ENCODE measurements at regions not wholly inside any gene's neighbourhood (a gene's known extent, or its start where the extent isn't known, plus 50 kb on each side); places are given as distances from the start of the nearest gene placed in this dataset.
"Not testable (repeated sequence)": the region's sequence is repeated elsewhere in the genome, so short reads cannot be mapped to it uniquely, and the experiment has no call there.

- no peak for DNase-seq
Measured at GRCh38 chr2:175461839-175462238, 280.3 kb upstream of the ATP5MC3 start.

GRCh38 chr2:175457895-175458448 lies 276.5 kb upstream of the ATP5MC3 start:
- DNase-seq = no peak

- DNase-seq = no peak
Measured at GRCh38 chr2:175454953-175455389, 273.5 kb upstream of the ATP5MC3 start.

DNA sequence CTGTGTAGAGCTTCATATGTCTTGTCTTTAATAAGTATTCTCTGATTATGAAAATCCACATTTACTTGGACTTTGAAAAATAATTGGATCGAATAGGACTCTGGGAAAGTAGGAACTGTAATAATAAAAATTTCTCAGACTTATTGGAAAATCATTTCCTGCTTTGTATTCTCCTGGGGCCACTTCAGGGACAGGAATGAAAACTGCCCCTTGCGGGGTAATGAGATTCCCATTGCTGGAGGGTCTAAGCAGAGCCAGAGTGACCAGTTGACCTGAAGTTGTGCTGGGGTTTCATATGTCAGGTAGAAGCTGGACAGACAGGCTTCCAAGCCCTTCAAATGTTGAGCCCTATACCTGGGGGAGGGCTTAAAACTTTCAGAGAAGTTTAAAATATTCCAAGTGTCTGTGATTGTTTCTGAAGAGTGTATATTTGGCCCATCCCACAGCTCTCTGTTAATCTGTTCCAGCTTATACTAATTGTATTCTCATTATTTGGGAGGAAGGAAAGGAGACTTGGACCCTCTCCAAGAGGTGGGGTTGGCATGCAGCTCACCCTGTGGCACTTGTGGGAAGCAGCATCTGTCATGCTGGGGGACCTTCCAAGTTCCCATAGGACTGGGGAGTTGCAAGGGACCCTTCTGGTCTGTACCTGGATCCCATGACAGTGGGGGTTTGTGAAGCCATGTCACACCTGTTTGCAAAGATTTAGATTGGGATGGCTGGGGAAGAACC lies 268.7 kb upstream of the ATP5MC3 start:
- no peak for DNase-seq

DNA sequence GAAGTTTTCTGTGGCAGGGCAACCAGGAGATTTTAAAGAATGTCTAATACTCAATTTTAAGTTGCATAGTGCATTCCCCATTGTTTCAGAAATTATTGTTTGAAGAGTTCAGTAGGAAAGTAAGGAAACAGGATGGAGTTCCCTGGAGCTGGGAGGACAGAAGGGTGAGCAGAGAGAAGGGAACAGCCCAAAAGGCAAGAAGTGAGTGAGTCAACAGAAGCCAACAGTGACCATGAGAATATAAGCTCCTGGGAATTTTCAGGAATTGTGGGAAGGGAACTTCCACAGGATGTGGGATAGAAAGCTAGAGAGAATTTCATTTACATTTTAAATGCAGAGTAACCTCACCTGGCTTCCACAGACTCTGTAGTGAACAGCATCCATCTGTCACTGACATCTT lies 268.1 kb upstream of the ATP5MC3 start:
- no peak for DNase-seq

- DNase-seq = no peak
Measured at GRCh38 chr2:175446201-175446600, 264.7 kb upstream of the ATP5MC3 start.

DNA sequence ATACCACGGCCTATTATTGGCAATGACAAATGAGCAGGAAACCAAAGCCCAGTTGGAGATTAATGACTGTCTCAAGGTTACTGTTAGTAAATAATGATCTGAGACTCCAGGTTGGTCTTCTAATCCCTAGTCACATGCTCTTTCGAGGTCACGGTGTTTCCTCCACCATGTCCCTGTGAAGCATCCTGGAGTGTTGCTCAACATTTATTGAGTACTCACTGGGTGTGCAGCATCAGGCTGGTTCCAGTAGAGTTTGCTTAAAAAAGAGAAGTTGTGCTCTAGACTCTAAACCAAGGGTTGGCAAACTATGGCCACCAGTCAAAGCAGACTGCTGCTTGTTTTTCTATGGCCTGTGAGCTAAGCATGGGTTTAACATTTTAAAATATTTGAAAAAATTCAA lies 263.8 kb upstream of the ATP5MC3 start:
- DNase-seq = no peak

DNA sequence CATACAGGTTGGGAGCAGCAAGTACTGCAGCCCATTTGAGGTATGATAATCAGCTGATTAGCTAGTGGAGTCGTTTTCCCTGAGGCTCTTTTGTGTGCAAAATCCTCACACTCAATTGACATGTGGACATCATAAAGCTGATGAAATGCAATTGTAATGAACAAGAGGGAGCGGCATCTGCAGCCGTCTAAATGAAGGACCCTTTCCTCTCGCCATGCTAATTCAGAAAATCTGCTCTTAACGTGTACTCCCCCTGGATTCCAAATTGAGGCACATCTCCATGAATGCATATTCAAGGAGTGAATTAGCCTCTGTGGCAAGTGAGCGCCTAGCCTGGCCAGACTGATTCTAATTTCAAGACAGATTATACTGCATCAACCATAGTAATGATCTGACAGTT lies 260.9 kb upstream of the ATP5MC3 start:
- DNase-seq = peak; percentile 42

DNA sequence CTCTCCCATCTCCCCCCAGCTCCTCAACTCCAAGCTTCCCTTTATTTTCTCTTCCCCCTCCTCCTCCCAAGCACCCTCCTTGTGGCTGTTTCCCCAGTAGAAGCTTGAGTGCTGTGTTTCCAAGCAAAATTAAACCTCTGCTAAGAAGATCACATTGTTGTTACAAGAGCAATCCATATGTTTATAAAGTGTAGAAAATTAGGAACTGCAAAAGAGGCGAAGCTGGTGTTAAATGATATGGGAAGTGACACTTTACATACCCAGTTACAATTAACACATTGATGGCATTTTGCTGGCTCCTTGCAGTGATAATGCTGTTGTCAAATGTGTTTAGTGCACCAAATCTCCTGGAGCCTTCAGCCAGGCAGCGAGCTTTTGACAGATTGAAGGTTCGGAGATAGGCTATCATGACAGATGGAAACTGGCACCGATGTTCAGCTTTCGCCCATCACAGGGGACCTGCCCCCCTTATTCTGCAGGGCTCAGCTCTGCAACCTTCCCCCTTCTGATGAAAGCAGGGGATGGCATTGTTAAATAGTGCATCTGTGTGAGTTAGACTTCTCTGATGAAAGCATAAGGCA lies 259.8 kb upstream of the ATP5MC3 start:
- peak; percentile 77 for DNase-seq

- DNase-seq = no peak
Measured at GRCh38 chr2:175439416-175439815, 257.9 kb upstream of the ATP5MC3 start.

GRCh38 chr2:175437167-175437566 lies 255.7 kb upstream of the ATP5MC3 start:
- no peak for DNase-seq

DNA sequence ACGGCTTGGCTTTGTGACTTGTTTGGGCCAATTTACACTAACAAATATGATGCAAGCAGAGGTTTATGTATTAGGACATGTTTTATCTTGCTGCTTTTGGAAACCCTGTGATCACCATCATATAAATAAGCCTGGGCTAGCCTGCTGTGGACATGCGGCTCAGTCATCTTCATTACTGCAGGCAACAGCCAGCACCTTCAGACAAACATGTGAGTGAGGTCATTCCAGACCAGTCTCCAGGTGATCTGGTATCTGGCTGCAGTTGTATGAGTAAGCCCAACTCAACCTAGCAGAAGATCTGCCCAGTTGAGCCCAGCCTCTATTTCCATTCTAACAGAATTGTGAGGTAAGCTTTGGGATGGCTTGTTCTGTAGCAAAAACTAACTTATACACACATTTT lies 254.6 kb upstream of the ATP5MC3 start:
- DNase-seq = no peak

- no peak for DNase-seq
Measured at GRCh38 chr2:175435012-175435411, 253.5 kb upstream of the ATP5MC3 start.

DNA sequence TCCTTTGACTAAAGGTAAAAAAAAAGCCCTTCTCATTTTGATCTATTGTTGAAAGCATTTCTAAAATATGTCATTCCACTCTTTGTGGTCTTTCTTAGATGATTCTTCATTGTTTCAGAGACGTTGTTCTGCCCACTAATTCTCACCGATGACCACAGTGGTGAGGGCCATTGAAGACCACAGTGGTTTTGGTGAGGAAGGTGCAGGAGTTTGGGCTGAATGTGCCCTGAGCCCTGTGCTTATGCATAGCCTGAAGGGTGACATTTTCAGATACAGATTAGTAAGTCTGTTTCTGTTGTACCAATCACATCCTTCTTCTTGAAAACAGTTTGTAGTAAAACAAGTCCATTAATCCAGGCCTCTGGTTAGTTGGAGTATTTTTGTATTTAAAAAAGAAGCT lies 251.3 kb upstream of the ATP5MC3 start:
- DNase-seq = no peak

- peak; percentile 65 for DNase-seq
Measured at GRCh38 chr2:175432021-175432420, 250.5 kb upstream of the ATP5MC3 start.

GRCh38 chr2:175431101-175431946 lies 249.8 kb upstream of the ATP5MC3 start:
- no peak for DNase-seq

DNA sequence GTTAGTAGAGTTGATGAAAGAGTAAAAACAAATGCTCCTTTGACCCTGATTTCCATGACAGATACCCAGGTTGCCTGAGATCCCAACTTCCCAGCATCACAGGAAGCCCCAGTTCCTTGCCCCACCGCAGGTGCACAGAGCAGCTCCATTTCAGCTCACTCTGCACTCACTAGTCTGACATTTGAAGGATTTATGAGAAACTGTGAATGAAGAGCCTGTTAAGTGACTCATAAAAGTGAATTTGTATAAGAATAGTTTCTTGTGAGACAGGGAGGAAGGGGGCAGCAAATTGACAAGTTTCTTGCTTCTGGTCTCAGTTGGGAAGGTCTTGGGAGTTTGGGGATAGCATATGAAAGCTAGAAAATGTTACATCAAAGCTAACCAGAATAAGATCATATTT lies 248.7 kb upstream of the ATP5MC3 start:
- DNase-seq = no peak

DNA sequence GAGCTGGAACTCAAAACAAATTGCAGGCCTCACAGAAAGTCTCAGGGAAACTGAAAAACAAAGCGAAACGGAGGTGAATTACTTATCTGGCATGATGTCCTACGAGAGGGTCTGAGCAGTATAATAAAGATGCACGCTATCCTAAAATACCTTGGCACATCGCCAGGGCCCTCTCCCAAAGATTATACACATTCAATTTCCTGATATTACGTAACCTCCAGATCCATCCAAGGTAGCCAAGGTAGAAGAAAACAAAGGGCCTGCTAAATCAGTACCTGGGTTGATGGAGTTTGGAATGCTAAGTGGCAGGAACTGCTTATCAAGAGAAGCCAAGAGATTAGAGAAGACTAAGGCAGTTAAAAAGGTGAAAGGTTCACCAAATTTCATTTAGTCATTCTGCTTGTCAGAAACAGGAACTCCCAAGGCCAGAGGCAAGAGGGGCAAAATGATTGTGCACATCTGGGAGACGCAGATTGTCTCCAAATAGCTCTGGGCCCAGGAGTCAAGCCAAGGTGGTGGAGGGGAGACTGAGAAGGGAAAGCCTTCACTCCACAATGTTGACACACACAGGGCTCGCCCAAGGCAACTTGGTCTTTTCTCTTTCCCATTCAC lies 236.8 kb upstream of the ATP5MC3 start:
- DNase-seq = no peak

- peak; percentile 31 for DNase-seq
Measured at GRCh38 chr2:175414882-175415487, 233.5 kb upstream of the ATP5MC3 start.

DNA sequence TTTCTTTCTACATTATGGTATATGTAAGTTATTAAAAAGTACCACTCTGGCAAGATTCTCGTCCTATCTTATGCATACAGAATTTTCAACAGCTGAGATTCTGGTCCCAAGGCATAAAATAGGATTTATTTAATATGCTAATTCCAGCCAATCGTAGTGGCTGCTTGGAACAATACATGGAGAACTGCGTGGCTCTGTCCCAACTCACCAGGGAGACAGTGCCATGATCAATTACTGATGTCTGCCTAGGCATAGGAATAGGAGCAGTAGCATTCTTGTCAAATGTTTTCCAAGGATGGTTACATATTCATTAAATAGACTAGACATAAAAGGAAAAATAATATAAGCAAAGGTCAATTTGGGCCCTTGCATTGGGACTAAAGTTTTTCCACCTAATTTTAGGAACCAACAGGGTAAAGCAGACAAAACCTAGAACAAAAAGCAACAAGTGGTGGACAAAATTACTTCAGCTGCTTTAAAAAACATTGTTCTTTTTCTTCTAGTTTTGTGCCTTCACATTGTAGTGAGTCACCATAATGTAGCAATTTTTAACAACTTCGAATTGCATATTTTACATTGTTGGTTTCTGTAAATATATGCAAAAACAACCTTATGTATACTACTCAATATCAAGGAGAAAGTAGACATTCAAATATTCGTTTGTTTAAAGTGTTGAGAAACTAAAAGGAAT lies 232.8 kb upstream of the ATP5MC3 start:
- DNase-seq = no peak

- DNase-seq = not testable (repeated sequence)
Measured at GRCh38 chr2:175410941-175411340, 229.4 kb upstream of the ATP5MC3 start.

DNA sequence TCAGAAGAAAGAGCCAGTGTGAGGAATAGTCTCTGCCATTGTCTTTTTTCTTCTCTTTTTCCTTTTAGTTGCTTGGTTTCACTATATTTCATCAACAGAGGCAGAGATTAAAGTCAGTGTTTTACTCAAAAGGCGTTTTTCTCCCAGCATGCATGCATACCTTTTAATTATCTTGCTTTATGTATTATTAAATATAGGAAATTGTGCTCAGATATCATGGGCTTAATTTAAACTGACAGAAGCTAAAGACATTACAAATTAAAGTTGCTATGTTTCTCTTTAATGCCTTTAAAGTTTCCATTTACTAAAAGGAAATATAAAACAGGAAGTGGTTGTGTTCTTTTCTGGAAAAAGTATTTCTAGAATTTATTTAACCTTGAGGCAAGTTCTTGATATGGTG lies 223.3 kb upstream of the ATP5MC3 start:
- DNase-seq = no peak
